HEK293 (cell line): ENCODE measurements at regions not wholly inside any gene's neighbourhood (a gene's known extent, or its start where the extent isn't known, plus 50 kb on each side); places are given as distances from the start of the nearest gene placed in this dataset.
"Not testable (repeated sequence)": the region's sequence is repeated elsewhere in the genome, so short reads cannot be mapped to it uniquely, and the experiment has no call there.

ENCODE experiments used
- CTCF ChIA-PET: fragments of 350-600 bp; formaldehyde crosslinking; extraction: SDS; loops from one replicate; lab custom pipeline; 2021; ENCODE audit warnings: antibody characterized with exemption; lab: Yijun Ruan, JAX
- POLR2A ChIA-PET: fragments of 300-600 bp; formaldehyde crosslinking; extraction: SDS; loops from one replicate; lab custom pipeline; 2020; ENCODE audit warnings: antibody characterized with exemption, inconsistent platforms; lab: Yijun Ruan, JAX
- H3K27ac ChIP-seq: fragments of 200-500 bp; sonication (Bioruptor generic); 2 replicates; pipeline ENCODE4 v1.5.1; 2014; ENCODE audit warnings: low read depth, low read length, control low read depth, inconsistent platforms; ENCODE audit errors: extremely low read depth
- H3K36me3 ChIP-seq, 2 experiments: fragments of 200-500 bp in 1 of 2; sonication (Bioruptor generic) in 1 of 2; 1 replicate in 1 of 2; 2 replicates in 1 of 2; pipeline ENCODE4 v1.5.1; 2014 to 2017; ENCODE audit warnings: inconsistent platforms in 2 of 2, low read length in 2 of 2; ENCODE audit not compliant: control insufficient read depth in 2 of 2, insufficient read depth in 1 of 2
- H3K4me1 ChIP-seq: fragments of 200-500 bp; sonication (Bioruptor generic); 2 replicates; pipeline ENCODE4 v1.5.1; 2014; ENCODE audit warnings: mild to moderate bottlenecking, low read length, inconsistent platforms; ENCODE audit not compliant: control insufficient read depth, insufficient read depth
- H3K4me3 ChIP-seq: 2 replicates; pipeline ENCODE4 v1.5.1; 2011; ENCODE audit warnings: low read depth, mild to moderate bottlenecking, control low read depth, low read length, moderate library complexity
- H3K9me3 ChIP-seq: fragments of 200-500 bp; sonication (Bioruptor generic); 2 replicates; pipeline ENCODE4 v1.5.1; 2014; ENCODE audit warnings: low read depth, low read length, inconsistent platforms; ENCODE audit not compliant: control insufficient read depth, insufficient read depth
- BCL11A ChIP-seq: fragments of 450-650 bp; formaldehyde crosslinking; IDR thresholded peaks from 2 replicates; pipeline ENCODE4 v1.5.1; 2016; ENCODE audit warnings: low read depth, missing biosample characterization, missing genetic modification characterization
- KLF7 ChIP-seq: fragments of 450-650 bp; formaldehyde crosslinking; IDR thresholded peaks from 2 replicates; pipeline ENCODE4 v1.5.1; 2016; ENCODE audit warnings: missing biosample characterization, missing genetic modification characterization, borderline replicate concordance
- MZF1 ChIP-seq: fragments of 450-650 bp; formaldehyde crosslinking; IDR thresholded peaks from 2 replicates; pipeline ENCODE4 v1.5.1; 2017; ENCODE audit warnings: missing biosample characterization, missing genetic modification characterization, borderline replicate concordance
- YY2 ChIP-seq: fragments of 450-650 bp; formaldehyde crosslinking; IDR thresholded peaks from 2 replicates; pipeline ENCODE4 v1.5.1; 2016; ENCODE audit warnings: missing biosample characterization, missing genetic modification characterization
- ZNF132 ChIP-seq: fragments of 450-650 bp; formaldehyde crosslinking; IDR thresholded peaks from 2 replicates; pipeline ENCODE4 v1.5.1; 2017; ENCODE audit warnings: missing biosample characterization, missing genetic modification characterization, borderline replicate concordance
- ZNF18 ChIP-seq: fragments of 450-650 bp; formaldehyde crosslinking; IDR thresholded peaks from 2 replicates; pipeline ENCODE4 v1.5.1; 2016; ENCODE audit warnings: missing biosample characterization, missing genetic modification characterization
- ZNF184 ChIP-seq: fragments of 450-650 bp; IDR thresholded peaks from 2 replicates; pipeline ENCODE4 v1.5.1; 2018; ENCODE audit warnings: missing biosample characterization, mild to moderate bottlenecking, missing genetic modification characterization
- ZNF23 ChIP-seq: fragments of 450-650 bp; formaldehyde crosslinking; IDR thresholded peaks from 2 replicates; pipeline ENCODE4 v1.5.1; 2016; ENCODE audit warnings: missing biosample characterization, missing genetic modification characterization, borderline replicate concordance
- ZNF302 ChIP-seq: fragments of 450-650 bp; formaldehyde crosslinking; IDR thresholded peaks from 2 replicates; pipeline ENCODE4 v1.5.1; 2016; ENCODE audit warnings: missing biosample characterization, missing genetic modification characterization, low read depth
- ZNF335 ChIP-seq: fragments of 450-650 bp; formaldehyde crosslinking; conservative IDR thresholded peaks from 2 replicates; pipeline ENCODE4 v1.5.1; 2016; ENCODE audit warnings: missing biosample characterization, missing genetic modification characterization
- ZNF518A ChIP-seq: fragments of 450-650 bp; formaldehyde crosslinking; conservative IDR thresholded peaks from 2 replicates; pipeline ENCODE4 v1.5.1; 2016; ENCODE audit warnings: low read depth, missing biosample characterization, missing genetic modification characterization
- ZNF623 ChIP-seq: fragments of 450-650 bp; formaldehyde crosslinking; IDR thresholded peaks from 2 replicates; pipeline ENCODE4 v1.5.1; 2016; ENCODE audit warnings: missing biosample characterization, missing genetic modification characterization
- ZNF654 ChIP-seq: fragments of 450-650 bp; formaldehyde crosslinking; IDR thresholded peaks from 2 replicates; pipeline ENCODE4 v1.5.1; 2016; ENCODE audit warnings: low read depth, missing biosample characterization, missing genetic modification characterization
- TF ChIP-seq, protein P1 (sequence below): fragments of 450-650 bp; formaldehyde crosslinking; IDR thresholded peaks from 2 replicates; pipeline ENCODE4 v1.5.1; 2016; ENCODE audit warnings: missing biosample characterization, missing genetic modification characterization
- TF ChIP-seq, protein P2 (sequence below): fragments of 450-650 bp; formaldehyde crosslinking; IDR thresholded peaks from 2 replicates; pipeline ENCODE4 v1.5.1; 2016; ENCODE audit warnings: missing biosample characterization, missing genetic modification characterization

DNA sequence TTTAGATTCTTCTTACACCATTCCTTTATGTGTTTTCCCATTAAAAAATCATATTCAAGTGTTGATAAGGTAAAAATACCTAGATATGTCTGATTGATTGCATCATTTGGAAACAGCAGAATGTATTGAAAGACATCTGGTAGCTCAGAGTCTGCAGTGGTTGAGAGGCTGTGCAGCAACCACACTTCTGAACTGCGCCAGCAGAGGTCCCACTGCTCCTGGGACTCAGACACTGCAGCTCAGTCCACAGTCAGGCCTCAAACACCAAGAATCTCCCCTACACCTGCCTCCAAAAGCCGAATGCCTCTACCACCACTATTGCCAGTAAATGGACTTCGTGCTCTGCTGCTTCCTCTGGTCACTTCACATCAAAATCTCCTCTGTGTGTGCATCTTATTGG, 176.9 kb upstream of the LMCD1 start:
- POLR2A ChIA-PET, result interaction anchor here (0.6 to 1.6 kb wide), 3 partner anchors 16 to 93 kb away, joined by 3 to 5 read pairs (median 3); no protein-coding TSS in a partner anchor
- Histone ChIP-seq H3K27ac (no peak overlapping the region), H3K9me3 (no peaks in the 10 kb centered on the region), H3K36me3 (no peaks in the 10 kb centered on the region), H3K4me1 (peaks cover 14% of the 10 kb centered on the region), H3K4me3 (no peak overlapping the region)
- TF ChIP-seq ZNF654 (tag by site-specific recombination) (peak; percentile 15; the same call in 1 of the 2 replicates), MZF1 (no peak), ZNF335 (tag by site-specific recombination) (no peak)
- TF ChIP-seq, protein P1, sequence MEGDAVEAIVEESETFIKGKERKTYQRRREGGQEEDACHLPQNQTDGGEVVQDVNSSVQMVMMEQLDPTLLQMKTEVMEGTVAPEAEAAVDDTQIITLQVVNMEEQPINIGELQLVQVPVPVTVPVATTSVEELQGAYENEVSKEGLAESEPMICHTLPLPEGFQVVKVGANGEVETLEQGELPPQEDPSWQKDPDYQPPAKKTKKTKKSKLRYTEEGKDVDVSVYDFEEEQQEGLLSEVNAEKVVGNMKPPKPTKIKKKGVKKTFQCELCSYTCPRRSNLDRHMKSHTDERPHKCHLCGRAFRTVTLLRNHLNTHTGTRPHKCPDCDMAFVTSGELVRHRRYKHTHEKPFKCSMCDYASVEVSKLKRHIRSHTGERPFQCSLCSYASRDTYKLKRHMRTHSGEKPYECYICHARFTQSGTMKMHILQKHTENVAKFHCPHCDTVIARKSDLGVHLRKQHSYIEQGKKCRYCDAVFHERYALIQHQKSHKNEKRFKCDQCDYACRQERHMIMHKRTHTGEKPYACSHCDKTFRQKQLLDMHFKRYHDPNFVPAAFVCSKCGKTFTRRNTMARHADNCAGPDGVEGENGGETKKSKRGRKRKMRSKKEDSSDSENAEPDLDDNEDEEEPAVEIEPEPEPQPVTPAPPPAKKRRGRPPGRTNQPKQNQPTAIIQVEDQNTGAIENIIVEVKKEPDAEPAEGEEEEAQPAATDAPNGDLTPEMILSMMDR, result peak; percentile 55; the same call in 1 of the 2 replicates
- CTCF ChIA-PET, result interaction anchor here (0.6 to 4.7 kb wide), 19 partner anchors 9 to 978 kb away, joined by 3 to 63 read pairs (median 4); no protein-coding TSS in a partner anchor

DNA sequence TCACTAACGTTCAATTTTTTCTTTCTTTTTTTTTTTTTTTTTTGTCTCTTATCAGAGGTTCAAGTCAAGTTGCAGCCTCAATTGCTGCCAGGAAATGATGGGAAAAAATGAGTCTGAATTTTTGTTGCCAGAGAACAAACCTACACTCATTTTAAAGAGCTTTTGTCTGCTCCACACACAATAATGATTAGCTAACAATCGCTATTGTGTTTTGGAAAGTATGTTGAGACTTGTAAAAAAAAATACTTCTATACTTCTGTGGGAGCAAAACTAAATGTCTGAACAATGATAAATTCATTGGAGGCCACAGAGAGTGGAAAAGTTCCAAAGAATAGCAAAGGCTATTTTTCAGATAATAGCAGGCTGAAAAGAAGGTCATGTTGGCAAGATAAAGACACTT, 176.3 kb upstream of the LMCD1 start:
- Histone ChIP-seq H3K4me3 (no peak overlapping the region), H3K36me3 (no peaks in the 10 kb centered on the region), H3K27ac (no peak overlapping the region), H3K9me3 (no peaks in the 10 kb centered on the region), H3K4me1 (peaks cover 19% of the 10 kb centered on the region)
- CTCF ChIA-PET, result interaction anchor here (0.6 to 4.7 kb wide), 16 partner anchors 10 to 977 kb away, joined by 3 to 63 read pairs (median 3); no protein-coding TSS in a partner anchor
- TF ChIP-seq ZNF23 (tag by site-specific recombination), result no peak
- no peak for TF ChIP-seq ZNF518A (tag by site-specific recombination)
- no peak for TF ChIP-seq KLF7 (tag by site-specific recombination)
- TF ChIP-seq YY2, result no peak
- TF ChIP-seq ZNF623, result no peak
- no peak for TF ChIP-seq ZNF132 (tag by site-specific recombination)
- TF ChIP-seq BCL11A (tag by site-specific recombination), result no peak
- TF ChIP-seq, protein P2, sequence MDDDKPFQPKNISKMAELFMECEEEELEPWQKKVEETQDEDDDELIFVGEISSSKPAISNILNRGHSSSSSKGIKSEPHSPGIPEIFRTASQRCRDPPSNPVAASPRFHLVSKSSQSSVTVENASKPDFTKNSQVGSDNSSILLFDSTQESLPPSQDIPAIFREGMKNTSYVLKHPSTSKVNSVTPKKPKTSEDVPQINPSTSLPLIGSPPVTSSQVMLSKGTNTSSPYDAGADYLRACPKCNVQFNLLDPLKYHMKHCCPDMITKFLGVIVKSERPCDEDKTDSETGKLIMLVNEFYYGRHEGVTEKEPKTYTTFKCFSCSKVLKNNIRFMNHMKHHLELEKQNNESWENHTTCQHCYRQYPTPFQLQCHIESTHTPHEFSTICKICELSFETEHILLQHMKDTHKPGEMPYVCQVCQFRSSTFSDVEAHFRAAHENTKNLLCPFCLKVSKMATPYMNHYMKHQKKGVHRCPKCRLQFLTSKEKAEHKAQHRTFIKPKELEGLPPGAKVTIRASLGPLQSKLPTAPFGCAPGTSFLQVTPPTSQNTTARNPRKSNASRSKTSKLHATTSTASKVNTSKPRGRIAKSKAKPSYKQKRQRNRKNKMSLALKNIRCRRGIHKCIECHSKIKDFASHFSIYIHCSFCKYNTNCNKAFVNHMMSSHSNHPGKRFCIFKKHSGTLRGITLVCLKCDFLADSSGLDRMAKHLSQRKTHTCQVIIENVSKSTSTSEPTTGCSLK (tag by site-specific recombination), result no peak
- TF ChIP-seq ZNF302 (tag by site-specific recombination), result no peak
- TF ChIP-seq ZNF184, result no peak
- no peak for TF ChIP-seq ZNF18 (tag by site-specific recombination)
- POLR2A ChIA-PET, result interaction anchor here (0.6 to 1.0 kb wide), 2 partner anchors 15 to 18 kb away, joined by 3 read pairs; no protein-coding TSS in a partner anchor

- H3K4me1 ChIP-seq, result peaks cover 24% of the 10 kb centered on the region
- POLR2A ChIA-PET, H3K27ac ChIP-seq, H3K36me3 ChIP-seq, H3K9me3 ChIP-seq, H3K4me3 ChIP-seq: not testable (repeated sequence)
- CTCF ChIA-PET, result interaction anchor here (0.6 to 4.7 kb wide), 8 partner anchors 22 to 282 kb away, joined by 3 to 63 read pairs (median 3); no protein-coding TSS in a partner anchor
Measured at GRCh38 chr3:8325833-8326232, 175.8 kb upstream of the LMCD1 start.
